AG10803 (cell line): ENCODE measurements at regions not wholly inside any gene's neighbourhood (a gene's known extent, or its start where the extent isn't known, plus 50 kb on each side); places are given as distances from the start of the nearest gene placed in this dataset.
A peak's percentile ranks its signal among the peaks of the same experiment; 100 is the strongest.

Experiments
- DNase-seq: peaks from one replicate; pipeline ENCODE4 v3.0.0; 2010; ENCODE audit warnings: low read depth
- H3K4me3 ChIP-seq: 2 replicates; pipeline ENCODE4 v1.5.1; 2011; ENCODE audit warnings: mild to moderate bottlenecking, low read length, control low read depth
- TF ChIP-seq, protein P1 (sequence below): conservative IDR thresholded peaks from 2 replicates; pipeline ENCODE4 v1.5.1; 2011; ENCODE audit warnings: mild to moderate bottlenecking, low read length, control low read depth, inconsistent platforms

DNA sequence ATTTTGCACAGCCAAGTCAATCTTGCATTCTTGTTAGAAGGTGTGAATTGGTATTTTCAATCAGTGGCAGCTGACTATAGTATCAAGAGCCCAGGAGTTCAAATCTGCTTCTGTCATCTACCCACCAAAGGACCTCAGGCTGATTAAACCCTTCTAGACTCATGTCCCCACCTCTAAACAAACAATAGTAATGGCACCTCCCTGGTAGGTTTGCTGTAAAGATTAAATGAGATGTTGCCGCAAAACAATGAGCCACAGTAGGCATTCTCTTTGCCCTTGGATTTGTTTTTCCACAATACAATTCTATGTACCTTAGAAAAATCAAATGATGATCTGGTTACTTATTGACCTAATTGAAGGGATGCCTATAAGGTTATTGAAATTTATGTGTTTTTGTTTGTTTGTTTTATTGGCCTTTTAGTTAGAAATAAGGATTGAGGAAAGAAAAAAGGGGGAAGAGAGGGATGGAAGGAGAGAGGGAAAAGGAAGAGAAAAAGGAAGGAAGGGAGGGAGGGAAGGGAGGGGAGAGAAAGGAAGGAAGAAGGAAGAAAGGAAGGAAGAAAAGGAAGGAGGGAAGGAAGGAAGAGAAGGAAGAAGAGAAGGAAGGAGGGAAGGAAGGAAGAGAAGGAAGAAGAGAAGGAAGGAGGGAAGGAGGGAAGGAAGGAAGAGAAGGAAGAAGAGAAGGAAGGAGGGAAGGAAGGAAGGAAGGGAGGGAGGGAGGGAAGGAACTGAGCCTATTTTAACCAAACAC is 110.7 kb downstream of the ETS2 start:
- no peak for DNase-seq
- TF ChIP-seq, protein P1, sequence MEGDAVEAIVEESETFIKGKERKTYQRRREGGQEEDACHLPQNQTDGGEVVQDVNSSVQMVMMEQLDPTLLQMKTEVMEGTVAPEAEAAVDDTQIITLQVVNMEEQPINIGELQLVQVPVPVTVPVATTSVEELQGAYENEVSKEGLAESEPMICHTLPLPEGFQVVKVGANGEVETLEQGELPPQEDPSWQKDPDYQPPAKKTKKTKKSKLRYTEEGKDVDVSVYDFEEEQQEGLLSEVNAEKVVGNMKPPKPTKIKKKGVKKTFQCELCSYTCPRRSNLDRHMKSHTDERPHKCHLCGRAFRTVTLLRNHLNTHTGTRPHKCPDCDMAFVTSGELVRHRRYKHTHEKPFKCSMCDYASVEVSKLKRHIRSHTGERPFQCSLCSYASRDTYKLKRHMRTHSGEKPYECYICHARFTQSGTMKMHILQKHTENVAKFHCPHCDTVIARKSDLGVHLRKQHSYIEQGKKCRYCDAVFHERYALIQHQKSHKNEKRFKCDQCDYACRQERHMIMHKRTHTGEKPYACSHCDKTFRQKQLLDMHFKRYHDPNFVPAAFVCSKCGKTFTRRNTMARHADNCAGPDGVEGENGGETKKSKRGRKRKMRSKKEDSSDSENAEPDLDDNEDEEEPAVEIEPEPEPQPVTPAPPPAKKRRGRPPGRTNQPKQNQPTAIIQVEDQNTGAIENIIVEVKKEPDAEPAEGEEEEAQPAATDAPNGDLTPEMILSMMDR: no peak

DNA sequence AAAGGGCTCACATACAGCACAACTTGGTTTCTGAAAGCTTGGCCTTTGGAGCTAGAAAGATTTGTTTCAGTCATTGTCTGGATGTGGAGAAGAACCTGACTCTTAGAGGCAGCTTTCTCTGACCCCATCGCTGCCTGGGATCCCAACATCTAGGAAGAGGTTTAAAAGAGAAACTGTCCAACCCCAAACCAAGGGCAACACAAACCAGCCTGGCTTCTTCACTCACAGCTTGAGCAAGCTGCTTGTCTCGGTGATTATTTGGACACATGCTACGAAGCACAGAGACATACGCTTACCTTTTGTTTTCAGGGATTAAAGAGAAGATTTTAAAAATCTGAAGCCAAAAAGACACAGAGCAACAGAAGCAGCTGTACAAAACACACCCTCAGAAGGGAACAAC is 109.8 kb downstream of the ETS2 start:
- H3K4me3 ChIP-seq: no peak overlapping the region
- TF ChIP-seq, protein P1: no peak
- DNase-seq: no peak

More for the DNA sequence above, 110.7 kb downstream of the ETS2 start:
- no peak overlapping the region for H3K4me3 ChIP-seq

DNA sequence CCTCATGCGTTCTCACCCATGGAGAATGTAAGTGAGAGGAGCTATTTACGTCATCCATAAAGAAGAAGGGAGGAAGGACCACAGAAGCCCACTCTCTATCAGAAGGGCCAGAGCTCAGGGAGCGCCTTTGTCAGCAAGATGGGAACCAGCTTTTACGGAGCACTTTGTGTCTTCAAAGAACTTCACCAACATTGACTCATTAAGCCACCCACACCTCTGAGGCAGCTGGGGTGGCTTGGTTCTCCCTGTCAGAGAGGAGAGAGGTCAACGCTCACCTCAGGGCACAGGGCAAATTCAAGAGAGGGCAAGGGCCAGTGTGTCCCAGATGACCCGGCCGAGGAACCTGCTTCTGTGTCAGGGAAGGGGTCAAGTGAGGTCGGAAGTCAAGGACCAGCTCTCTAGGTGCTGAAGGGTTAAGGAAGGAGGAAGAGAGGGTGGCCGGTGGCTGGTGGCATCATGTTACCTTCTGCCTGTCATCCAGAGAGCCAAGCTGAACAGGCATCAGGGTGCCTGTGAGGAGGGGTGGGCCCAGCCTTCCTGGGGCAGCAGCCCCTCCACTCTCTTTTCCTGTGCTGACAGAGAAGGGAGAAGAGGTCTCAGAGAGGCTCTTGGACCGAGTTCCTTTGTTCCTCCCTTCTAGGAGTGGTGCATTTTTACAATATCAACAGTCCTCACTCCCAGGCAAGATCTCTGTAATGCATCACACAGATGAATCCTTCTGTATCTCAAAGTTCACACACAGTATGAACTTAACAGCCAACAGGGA is 109.0 kb downstream of the ETS2 start:
- no peak for DNase-seq
- TF ChIP-seq, protein P1: no peak
- H3K4me3 ChIP-seq: no peak overlapping the region

DNA sequence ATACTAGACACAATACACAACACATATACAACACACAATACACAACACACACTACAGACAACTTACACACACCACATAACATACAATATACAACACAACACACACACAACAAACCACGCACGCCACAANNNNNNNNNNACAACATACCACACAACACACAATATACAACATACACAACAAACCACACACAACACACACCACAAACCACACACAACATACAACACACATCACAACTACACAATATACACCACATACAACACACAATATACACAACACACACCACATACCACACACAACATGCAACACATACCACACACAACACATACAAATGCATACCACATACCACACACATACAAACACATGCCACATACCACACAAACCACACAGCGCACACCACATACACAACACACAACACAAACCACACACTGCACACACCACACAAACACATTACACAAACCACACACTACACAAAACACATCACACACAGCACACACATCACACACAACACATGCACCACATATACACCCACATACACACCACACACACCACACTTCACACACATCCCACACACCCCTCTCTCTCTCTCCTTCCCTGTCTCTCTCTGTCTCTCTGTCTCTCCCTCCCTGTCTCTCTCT is 108.3 kb downstream of the ETS2 start:
- no peak for DNase-seq
- H3K4me3 ChIP-seq: no peak overlapping the region
- TF ChIP-seq, protein P1: no peak

DNA sequence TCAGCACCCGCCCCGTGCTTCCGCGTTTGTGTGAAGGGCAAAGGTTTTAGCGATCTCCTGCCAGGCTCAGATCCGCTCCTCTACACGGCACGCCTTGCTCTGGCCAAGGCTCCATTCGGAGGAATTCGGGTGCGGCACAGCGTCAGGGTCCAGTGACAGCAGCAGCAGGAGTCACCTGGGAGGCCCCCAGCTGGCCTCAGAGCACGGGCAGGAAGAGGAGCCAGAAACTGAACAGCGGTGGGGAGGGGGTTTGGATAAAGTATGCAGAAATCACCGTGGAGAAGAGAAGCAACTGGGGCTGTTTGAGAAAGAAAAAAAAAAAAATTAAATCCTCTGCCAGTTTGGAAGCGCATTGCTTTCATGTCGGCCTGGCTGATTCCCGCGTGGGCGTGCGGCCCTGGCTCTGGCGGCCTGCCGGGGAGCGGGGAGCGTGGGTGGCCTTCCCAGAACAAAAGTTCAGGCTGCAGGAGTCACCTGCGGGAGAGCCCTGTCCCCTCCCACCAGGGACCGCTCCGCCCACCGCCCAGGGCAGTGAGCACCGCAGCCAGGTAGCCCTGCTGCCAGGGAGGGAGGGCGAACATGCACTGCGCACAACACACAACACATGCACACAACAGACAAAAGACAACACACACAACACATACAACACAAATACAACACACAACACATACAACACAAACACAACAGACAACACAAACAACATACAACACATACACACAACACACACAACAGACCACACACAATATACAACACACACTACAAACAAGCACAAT is 107.6 kb downstream of the ETS2 start:
- peak overlapping the region; percentile 22; the same call in 1 of the 2 replicates for H3K4me3 ChIP-seq
- DNase-seq: peak; percentile 36
- TF ChIP-seq, protein P1: no peak

DNA sequence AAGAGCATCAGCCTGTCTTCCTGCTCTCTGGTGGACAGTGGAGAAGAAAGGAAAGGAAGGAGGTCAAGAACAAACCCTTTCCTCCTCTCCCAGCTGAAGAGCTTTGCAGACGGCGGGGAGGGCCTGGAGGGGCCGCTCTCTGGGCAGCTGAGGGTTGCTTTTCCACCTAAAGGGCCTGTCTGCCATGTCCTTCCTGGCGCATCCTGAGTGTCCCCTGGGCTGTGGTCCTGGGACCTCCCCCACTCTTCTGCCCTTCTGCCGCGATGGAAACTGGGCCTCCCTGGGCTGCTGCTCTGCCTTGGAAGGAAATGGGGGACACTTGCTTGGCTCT is 107.0 kb downstream of the ETS2 start:
- DNase-seq: no peak
- no peak overlapping the region for H3K4me3 ChIP-seq
- TF ChIP-seq, protein P1: no peak
